NCI-H226 (cell line): ENCODE measurements at regions not wholly inside any gene's neighbourhood (a gene's known extent, or its start where the extent isn't known, plus 50 kb on each side); places are given as distances from the start of the nearest gene placed in this dataset.

Experiments used
- DNase-seq: peaks from one replicate; pipeline ENCODE4 v3.0.0-alpha.2; 2015

GRCh38 chr3:117201901-117202774, 492.6 kb downstream of the TUSC7 start:
- DNase-seq: no peak

- no peak for DNase-seq
These were observed 507.8 kb downstream of the TUSC7 start for GRCh38 chr3:117217355-117217754.

GRCh38 chr3:117217760-117218316, 508.3 kb downstream of the TUSC7 start:
- no peak for DNase-seq

GRCh38 chr3:117218641-117219048, 509.1 kb downstream of the TUSC7 start:
- no peak for DNase-seq

- DNase-seq: no peak
These were observed 509.7 kb downstream of the TUSC7 start for GRCh38 chr3:117219296-117219695.

- DNase-seq: no peak
These were observed 517.4 kb downstream of the TUSC7 start for GRCh38 chr3:117226932-117227331.

GRCh38 chr3:117228466-117228865, 518.9 kb downstream of the TUSC7 start:
- DNase-seq: no peak

- DNase-seq: no peak
These were observed 521.3 kb downstream of the TUSC7 start for GRCh38 chr3:117230924-117231323.

- no peak for DNase-seq
These were observed 524.8 kb downstream of the TUSC7 start for GRCh38 chr3:117234331-117234730.

- no peak for DNase-seq
These were observed 525.7 kb downstream of the TUSC7 start for GRCh38 chr3:117235304-117235703.

GRCh38 chr3:117238806-117239205, 529.2 kb downstream of the TUSC7 start:
- DNase-seq: no peak

GRCh38 chr3:117243657-117244056, 534.1 kb downstream of the TUSC7 start:
- DNase-seq: no peak

GRCh38 chr3:117246771-117247555, 537.4 kb downstream of the TUSC7 start:
- no peak for DNase-seq

- no peak for DNase-seq
These were observed 538.6 kb downstream of the TUSC7 start for GRCh38 chr3:117248153-117248552.

GRCh38 chr3:117252208-117252607, 542.6 kb downstream of the TUSC7 start:
- no peak for DNase-seq

GRCh38 chr3:117252651-117253050, 543.1 kb downstream of the TUSC7 start:
- DNase-seq: no peak

GRCh38 chr3:117253636-117254035, 544.1 kb downstream of the TUSC7 start:
- DNase-seq: no peak

GRCh38 chr3:117254985-117255384, 545.4 kb downstream of the TUSC7 start:
- no peak for DNase-seq

GRCh38 chr3:117255736-117256135, 546.2 kb downstream of the TUSC7 start:
- DNase-seq: no peak

- no peak for DNase-seq
These were observed 552.4 kb downstream of the TUSC7 start for GRCh38 chr3:117261983-117262421.

GRCh38 chr3:117263270-117263669, 553.7 kb downstream of the TUSC7 start:
- DNase-seq: no peak

- no peak for DNase-seq
These were observed 554.2 kb downstream of the TUSC7 start for GRCh38 chr3:117263745-117264144.

- no peak for DNase-seq
These were observed 554.8 kb downstream of the TUSC7 start for GRCh38 chr3:117264204-117264994.
